CD4-positive, alpha-beta T cell treated with Interleukin-6 for 4 hours (primary cell): ENCODE measurements at regions not wholly inside any gene's neighbourhood (a gene's known extent, or its start where the extent isn't known, plus 50 kb on each side); places are given as distances from the start of the nearest gene placed in this dataset.

Source experiments
- DNase-seq: peaks from one replicate; pipeline ENCODE4 v3.0.0-alpha.2; 2020; ENCODE audit warnings: mixed read lengths

- DNase-seq, result no peak
These were observed 665.5 kb downstream of the NYAP2 start for GRCh38 chr2:226064932-226065570.

DNA sequence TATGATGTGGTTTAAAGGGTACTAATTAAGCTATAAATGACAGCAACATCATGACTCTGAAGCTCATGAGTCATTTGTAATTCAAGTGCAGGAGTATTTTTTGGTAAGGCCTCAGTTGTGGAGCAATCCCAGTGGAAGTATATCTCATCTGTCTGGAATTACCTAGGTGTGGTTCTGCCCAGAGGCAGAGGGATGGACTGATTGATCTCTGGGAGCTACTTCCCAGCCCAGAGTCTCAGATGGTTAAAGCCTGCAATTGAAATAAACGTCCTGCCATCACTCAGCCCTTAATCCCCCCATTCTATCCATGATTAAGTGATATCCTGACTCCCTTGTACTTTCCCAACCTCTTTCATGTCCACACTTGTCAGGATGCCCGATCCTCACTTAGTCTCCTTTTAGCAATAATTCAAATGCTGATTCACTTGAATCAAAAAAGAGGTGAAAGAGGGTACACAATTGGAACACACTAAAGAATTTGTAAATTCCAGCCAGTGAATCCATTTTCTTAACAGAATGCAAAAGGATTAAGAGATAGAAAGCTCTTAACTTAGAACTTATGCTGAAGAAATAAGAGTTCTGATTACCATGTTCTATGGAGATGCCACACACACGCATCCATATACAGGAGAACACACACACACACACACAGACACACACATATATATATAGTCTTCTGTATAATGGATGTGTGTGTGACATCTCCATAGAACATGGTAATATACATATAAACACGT is 664.4 kb downstream of the NYAP2 start:
- no peak for DNase-seq

- DNase-seq, result no peak
These were observed 660.6 kb downstream of the NYAP2 start for GRCh38 chr2:226059961-226060627.

DNA sequence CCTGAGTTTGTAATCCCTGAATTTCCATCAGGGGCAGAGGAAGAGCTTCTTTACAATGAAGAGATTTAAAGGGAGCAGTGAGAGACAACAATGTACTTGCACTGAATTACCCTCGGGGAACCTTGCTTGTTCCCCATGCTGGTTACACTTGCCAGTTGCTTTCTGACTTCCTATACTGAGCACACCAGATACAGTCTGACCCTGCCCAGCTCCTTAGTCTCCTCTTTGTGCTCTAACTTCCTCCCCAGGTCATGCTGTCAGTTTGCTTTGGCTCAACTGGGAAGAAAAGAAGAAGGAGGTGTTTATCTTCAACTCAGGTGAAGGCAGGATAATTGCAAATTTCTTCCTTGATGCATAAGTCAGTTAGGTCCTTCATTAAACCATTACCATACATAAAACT is 658.4 kb downstream of the NYAP2 start:
- no peak for DNase-seq

DNA sequence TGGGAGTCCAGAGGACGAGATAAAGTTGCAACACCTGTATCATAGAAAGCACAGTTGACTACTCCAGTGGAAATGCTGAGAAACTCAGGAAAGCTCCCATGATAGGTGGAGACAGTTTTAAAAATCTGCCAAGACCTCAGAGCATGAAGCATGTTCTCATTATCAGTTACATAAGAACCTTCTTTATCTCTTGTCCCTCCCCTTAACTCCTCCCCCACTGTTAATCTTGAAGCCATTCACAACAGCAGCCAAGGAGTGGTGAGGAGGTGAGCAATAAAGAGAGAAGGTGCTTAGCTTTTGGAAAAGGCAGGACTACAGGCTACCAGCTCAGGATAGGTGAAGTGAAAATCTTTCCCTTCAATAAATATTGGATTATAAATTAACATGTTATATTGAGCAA is 657.9 kb downstream of the NYAP2 start:
- DNase-seq, result no peak

- DNase-seq, result no peak
These were observed 653.4 kb downstream of the NYAP2 start for GRCh38 chr2:226052772-226053416.

GRCh38 chr2:226050822-226051221 is 651.3 kb downstream of the NYAP2 start:
- no peak for DNase-seq

DNA sequence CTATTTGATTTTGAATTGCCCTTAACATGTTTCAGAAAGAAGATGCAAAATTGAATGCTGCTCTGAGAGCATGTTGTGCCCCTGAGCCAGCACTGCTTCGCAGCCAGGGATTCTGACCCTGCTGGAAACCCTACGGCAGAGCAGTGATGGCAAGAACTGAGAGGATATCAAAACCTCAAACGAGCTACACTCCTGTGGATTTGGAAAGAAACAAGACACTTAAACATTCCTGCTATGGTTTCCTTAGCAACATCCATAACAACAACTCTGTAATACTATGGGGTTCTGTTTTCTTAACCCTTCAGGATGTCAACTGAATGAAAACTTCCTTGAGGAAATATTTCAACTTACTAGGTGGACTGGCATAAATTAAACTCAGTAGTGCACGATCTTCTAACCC is 649.1 kb downstream of the NYAP2 start:
- DNase-seq, result no peak

- no peak for DNase-seq
These were observed 645.6 kb downstream of the NYAP2 start for GRCh38 chr2:226045080-226045479.

GRCh38 chr2:226040344-226040900 is 640.9 kb downstream of the NYAP2 start:
- no peak for DNase-seq

- no peak for DNase-seq
These were observed 638.0 kb downstream of the NYAP2 start for GRCh38 chr2:226037526-226037925.

DNA sequence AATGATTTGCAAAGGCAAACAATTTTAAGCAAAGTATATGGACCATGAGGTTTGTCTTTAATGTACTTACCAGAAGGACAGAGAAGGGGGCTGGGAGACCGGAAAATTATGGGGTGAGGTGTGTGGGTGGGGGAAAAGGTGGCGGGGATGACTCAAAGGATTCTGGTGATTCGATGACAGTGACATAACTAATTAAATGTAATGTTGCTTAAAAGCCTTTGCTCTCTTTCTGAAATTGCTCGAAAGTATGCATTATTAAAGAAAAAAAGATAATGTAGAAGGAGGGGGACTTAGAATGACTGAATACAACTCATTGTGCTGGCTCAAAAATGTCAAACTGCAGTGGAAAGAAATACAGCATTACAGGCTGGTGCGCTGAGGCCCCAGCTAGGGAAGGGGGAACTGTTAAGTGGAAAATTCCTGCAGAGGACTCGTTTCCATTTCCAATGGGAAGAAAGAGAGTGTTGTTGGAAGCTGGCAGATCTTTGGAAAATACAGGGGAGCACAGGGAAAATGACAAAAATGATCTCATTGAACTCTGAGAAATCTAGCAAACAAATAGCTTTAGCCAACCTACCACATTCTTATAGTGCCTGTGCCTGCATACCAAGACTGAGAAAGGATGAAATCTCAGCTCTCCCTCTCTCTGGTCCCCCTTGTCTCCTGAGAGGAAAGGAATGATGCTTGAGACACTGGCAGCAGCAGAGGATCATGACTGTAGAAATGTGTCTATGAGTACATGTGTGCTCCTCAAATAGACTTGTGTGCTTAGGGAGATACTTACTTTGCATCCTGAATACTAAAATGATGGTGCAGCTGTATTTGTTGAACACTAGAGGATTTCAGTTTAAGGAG is 632.4 kb downstream of the NYAP2 start:
- no peak for DNase-seq

DNA sequence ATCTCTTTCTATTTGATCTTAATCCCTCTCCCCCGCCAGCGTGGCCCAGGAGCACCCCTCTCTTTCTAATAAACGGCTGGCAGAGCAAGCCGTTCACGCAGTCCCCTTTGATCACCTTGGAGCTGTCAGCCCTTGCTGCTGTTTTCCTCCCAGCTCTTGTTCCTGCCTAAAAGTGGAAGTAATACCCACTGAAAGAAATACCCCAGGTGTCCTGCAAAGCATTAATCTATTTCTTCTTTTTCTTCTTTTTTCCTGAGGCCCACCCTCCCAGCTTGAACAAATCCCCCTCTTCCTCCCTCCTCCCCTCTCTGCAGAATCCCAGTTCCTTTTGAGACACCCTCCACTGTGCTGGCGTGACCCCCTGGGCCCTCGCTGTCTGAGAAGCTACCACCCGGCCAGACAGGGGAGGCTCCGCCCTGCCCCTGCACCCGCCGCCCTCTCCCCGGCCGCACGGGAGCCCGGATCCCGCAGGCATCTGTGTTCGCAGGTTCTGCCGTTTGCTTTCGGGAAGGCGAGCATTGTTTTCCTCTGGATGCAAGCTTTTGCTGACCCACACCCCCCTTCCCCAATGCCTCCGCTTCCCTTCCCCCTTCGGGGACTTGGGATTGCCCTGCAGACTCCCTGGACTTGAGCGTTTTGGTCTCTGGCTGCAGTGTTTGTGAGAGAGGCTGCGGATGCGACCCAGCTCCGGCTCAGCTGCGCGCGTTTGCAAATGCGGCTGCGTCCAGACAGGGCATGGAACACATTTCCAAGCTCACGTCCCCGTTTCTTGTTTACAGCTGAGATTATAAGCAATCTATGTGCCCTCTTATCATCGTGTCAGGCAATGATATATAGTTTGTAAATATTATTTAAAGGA is 631.5 kb downstream of the NYAP2 start:
- DNase-seq, result no peak

GRCh38 chr2:226030369-226030768 is 630.9 kb downstream of the NYAP2 start:
- no peak for DNase-seq

DNA sequence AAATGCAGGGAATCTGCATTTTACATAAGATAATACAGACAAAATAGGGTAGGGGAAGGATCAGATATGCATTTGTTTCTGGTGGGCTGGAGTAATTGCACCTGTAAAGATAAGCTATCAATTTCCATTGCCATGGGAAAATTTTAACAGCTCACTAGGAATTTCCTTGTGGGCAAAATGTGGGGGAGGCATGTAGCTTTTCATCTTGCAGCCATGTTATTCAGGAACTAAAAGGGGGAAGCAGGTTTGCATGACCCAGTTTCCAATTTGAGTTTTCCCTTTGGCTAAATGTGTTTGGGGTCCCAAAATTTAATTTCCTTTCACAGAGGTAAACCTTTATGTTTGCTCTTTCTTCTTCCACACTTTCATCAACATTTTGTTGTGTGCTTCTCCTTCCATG is 624.4 kb downstream of the NYAP2 start:
- no peak for DNase-seq

GRCh38 chr2:226023383-226023782 is 623.9 kb downstream of the NYAP2 start:
- no peak for DNase-seq

GRCh38 chr2:226020956-226021355 is 621.4 kb downstream of the NYAP2 start:
- no peak for DNase-seq

DNA sequence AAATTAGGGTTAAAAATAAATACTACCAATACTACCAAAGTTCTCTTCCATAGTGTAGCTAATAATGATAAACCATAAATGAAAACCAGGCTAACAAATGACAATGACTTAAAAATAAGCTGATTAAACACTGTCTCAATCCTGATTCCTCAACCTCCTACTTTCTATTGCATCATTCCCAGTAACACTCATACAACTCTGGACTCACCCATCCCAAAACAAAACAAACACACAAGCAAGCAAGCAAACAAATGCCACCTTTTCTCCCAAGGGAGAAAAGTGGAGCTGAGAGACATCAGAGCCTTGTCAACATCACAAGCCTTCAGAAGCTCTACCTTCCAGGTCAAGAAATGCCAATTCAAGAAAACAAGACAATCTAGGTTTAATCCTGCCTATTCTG is 620.7 kb downstream of the NYAP2 start:
- no peak for DNase-seq

GRCh38 chr2:226018641-226019040 is 619.1 kb downstream of the NYAP2 start:
- DNase-seq, result no peak

DNA sequence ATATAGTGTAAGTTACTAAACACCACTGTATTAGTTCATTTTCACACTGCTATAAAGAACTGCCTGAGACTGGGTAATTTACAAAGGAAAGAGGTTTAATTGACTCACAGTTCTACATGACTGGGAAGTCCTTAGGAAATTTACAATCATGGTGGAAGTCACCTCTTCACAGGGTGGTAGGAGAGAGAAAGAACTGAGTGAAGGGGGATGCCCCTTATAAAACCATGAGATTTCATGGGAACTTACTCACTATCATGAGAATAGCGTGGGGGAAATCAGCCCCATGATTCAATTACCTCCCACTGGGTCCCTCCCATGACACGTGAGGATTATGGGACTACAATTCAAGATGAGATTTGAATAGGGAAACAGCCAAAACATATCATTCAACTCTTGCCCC is 618.0 kb downstream of the NYAP2 start:
- no peak for DNase-seq

- no peak for DNase-seq
These were observed 617.6 kb downstream of the NYAP2 start for GRCh38 chr2:226017107-226017506.
